ENCODE measurements at regions not wholly inside any gene's neighbourhood (a gene's known extent, or its start where the extent isn't known, plus 50 kb on each side); places are given as distances from the start of the nearest gene placed in this dataset.

DNA sequence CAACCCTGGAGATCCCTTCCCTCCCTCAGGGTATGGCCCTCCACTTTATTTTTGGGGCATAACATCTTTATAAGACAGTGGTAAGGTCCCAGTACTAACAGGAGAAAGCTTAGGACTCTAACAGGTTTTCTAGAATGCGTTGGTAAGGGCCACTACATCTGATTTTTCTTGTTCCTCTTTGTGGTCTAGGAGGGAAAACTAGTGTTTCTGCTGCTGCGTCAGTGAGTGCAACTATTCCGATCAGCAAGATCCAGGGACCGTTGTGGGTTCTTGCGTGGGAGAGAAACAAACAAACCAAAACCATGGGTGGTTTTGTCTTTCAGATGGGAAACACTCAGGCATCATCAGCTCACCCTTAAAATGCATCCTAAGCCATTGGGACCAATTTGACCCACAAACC is 123.6 kb upstream of the SLC16A7 start:
- TF ChIP-seq, protein P1, sequence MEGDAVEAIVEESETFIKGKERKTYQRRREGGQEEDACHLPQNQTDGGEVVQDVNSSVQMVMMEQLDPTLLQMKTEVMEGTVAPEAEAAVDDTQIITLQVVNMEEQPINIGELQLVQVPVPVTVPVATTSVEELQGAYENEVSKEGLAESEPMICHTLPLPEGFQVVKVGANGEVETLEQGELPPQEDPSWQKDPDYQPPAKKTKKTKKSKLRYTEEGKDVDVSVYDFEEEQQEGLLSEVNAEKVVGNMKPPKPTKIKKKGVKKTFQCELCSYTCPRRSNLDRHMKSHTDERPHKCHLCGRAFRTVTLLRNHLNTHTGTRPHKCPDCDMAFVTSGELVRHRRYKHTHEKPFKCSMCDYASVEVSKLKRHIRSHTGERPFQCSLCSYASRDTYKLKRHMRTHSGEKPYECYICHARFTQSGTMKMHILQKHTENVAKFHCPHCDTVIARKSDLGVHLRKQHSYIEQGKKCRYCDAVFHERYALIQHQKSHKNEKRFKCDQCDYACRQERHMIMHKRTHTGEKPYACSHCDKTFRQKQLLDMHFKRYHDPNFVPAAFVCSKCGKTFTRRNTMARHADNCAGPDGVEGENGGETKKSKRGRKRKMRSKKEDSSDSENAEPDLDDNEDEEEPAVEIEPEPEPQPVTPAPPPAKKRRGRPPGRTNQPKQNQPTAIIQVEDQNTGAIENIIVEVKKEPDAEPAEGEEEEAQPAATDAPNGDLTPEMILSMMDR (IDR thresholded peaks at IDR 0.05), result no peak
- TF ChIP-seq EZH2 (IDR thresholded peaks at IDR 0.05; ENCODE audit: borderline replicate concordance, insufficient read depth, low read depth, low read length, poor library complexity, severe bottlenecking), result no peak

All from B cell (primary cell).